ENCODE measurements at regions not wholly inside any gene's neighbourhood (a gene's known extent, or its start where the extent isn't known, plus 50 kb on each side); places are given as distances from the start of the nearest gene placed in this dataset.

GRCh38 chr3:99543796-99544195 is 94.6 kb upstream of the COL8A1 start:
- H3F3A ChIP-seq (ENCODE audit: insufficient read depth) = no peaks in the 10 kb centered on the region
- H3K9me3 ChIP-seq (ENCODE audit: insufficient read depth, low read length) = no peaks in the 10 kb centered on the region
- no peak overlapping the region for H3K4me3 ChIP-seq (ENCODE audit: insufficient read depth, low read length, poor library complexity, severe bottlenecking)
- H4K20me1 ChIP-seq (ENCODE audit: low read depth, low read length) = no peaks in the 10 kb centered on the region
- no peaks in the 10 kb centered on the region for H3K9me2 ChIP-seq (replicated peaks; ENCODE audit: insufficient read depth, low read length)
- TF ChIP-seq EZH2phosphoT487 (conservative IDR thresholded peaks at IDR 0.05; ENCODE audit: low read length) = no peak
- TF ChIP-seq CTCF (IDR thresholded peaks at IDR 0.05; ENCODE audit: insufficient read depth, low read length, poor library complexity, severe bottlenecking) = no peak
- no peak overlapping the region for H3K27ac ChIP-seq (ENCODE audit: low read depth, low read length)
- no peak overlapping the region for H3K9ac ChIP-seq (ENCODE audit: low read length)
- H2AFZ ChIP-seq (ENCODE audit: low read depth, low read length, severe bottlenecking) = no peak overlapping the region
- H3K4me2 ChIP-seq (ENCODE audit: low read depth, low read length, poor library complexity, severe bottlenecking) = no peak overlapping the region
- H3K36me3 ChIP-seq (ENCODE audit: low read length) = no peaks in the 10 kb centered on the region
- H3K27me3 ChIP-seq (ENCODE audit: low read length) = no peaks in the 10 kb centered on the region
- H3K79me2 ChIP-seq (ENCODE audit: insufficient read depth, low read length) = no peaks in the 10 kb centered on the region

- Histone ChIP-seq H2AFZ (ENCODE audit: low read depth, low read length, severe bottlenecking) (no peak overlapping the region), H3K4me2 (ENCODE audit: low read depth, low read length, poor library complexity, severe bottlenecking) (no peak overlapping the region), H3K27me3 (ENCODE audit: low read length) (no peaks in the 10 kb centered on the region), H3K79me2 (ENCODE audit: insufficient read depth, low read length) (no peaks in the 10 kb centered on the region), H3K9me2 (replicated peaks; ENCODE audit: insufficient read depth, low read length) (no peaks in the 10 kb centered on the region), H3K9me3 (ENCODE audit: insufficient read depth, low read length) (no peaks in the 10 kb centered on the region), H3K36me3 (ENCODE audit: low read length) (no peaks in the 10 kb centered on the region), H3F3A (ENCODE audit: insufficient read depth) (no peaks in the 10 kb centered on the region), H3K9ac (ENCODE audit: low read length) (no peak overlapping the region), H3K27ac (ENCODE audit: low read depth, low read length) (no peak overlapping the region), H4K20me1 (ENCODE audit: low read depth, low read length) (no peaks in the 10 kb centered on the region), H3K4me3 (ENCODE audit: insufficient read depth, low read length, poor library complexity, severe bottlenecking) (no peak overlapping the region)
- TF ChIP-seq EZH2phosphoT487 (conservative IDR thresholded peaks at IDR 0.05; ENCODE audit: low read length) (no peak), CTCF (IDR thresholded peaks at IDR 0.05; ENCODE audit: insufficient read depth, low read length, poor library complexity, severe bottlenecking) (no peak)
These were observed 95.5 kb upstream of the COL8A1 start for GRCh38 chr3:99542767-99543518.

- H3K36me3 ChIP-seq (ENCODE audit: low read length) = no peaks in the 10 kb centered on the region
- H3K4me3 ChIP-seq (ENCODE audit: insufficient read depth, low read length, poor library complexity, severe bottlenecking) = no peak overlapping the region
- H3K79me2 ChIP-seq (ENCODE audit: insufficient read depth, low read length) = no peaks in the 10 kb centered on the region
- no peaks in the 10 kb centered on the region for H4K20me1 ChIP-seq (ENCODE audit: low read depth, low read length)
- no peaks in the 10 kb centered on the region for H3K9me3 ChIP-seq (ENCODE audit: insufficient read depth, low read length)
- no peak overlapping the region for H3K4me2 ChIP-seq (ENCODE audit: low read depth, low read length, poor library complexity, severe bottlenecking)
- no peak overlapping the region for H2AFZ ChIP-seq (ENCODE audit: low read depth, low read length, severe bottlenecking)
- no peaks in the 10 kb centered on the region for H3K27me3 ChIP-seq (ENCODE audit: low read length)
- TF ChIP-seq CTCF (IDR thresholded peaks at IDR 0.05; ENCODE audit: insufficient read depth, low read length, poor library complexity, severe bottlenecking) (no peak), EZH2phosphoT487 (conservative IDR thresholded peaks at IDR 0.05; ENCODE audit: low read length) (no peak)
- no peaks in the 10 kb centered on the region for H3F3A ChIP-seq (ENCODE audit: insufficient read depth)
- H3K9ac ChIP-seq (ENCODE audit: low read length) = no peak overlapping the region
- H3K27ac ChIP-seq (ENCODE audit: low read depth, low read length) = no peak overlapping the region
- no peaks in the 10 kb centered on the region for H3K9me2 ChIP-seq (replicated peaks; ENCODE audit: insufficient read depth, low read length)
These were observed 97.2 kb upstream of the COL8A1 start for GRCh38 chr3:99541181-99541580.

All from SU-DHL-6 (cell line).